IMR-90 (cell line): ENCODE measurements at regions not wholly inside any gene's neighbourhood (a gene's known extent, or its start where the extent isn't known, plus 50 kb on each side); places are given as distances from the start of the nearest gene placed in this dataset.

Source experiments
- CEBPB ChIP-seq: IDR thresholded peaks from 2 replicates; pipeline ENCODE4 v1.6.1; 2012; ENCODE audit warnings: low read depth, low read length, improper control_type of control experiment
- CHD1 ChIP-seq: IDR thresholded peaks from 2 replicates; pipeline ENCODE4 v1.6.1; 2012; ENCODE audit warnings: low read depth, low read length, improper control_type of control experiment
- CTCF ChIP-seq: conservative IDR thresholded peaks from 2 replicates; pipeline ENCODE4 v1.5.1; 2012; ENCODE audit warnings: mild to moderate bottlenecking, low read depth, low read length, improper control_type of control experiment
- FOS ChIP-seq: fragments of 150-350 bp; IDR thresholded peaks from 2 replicates; pipeline ENCODE4 v1.6.1; 2016; ENCODE audit warnings: low read depth, low read length
- NFE2L2 ChIP-seq: fragments of 150-350 bp; IDR thresholded peaks from 2 replicates; pipeline ENCODE4 v1.6.1; 2016; ENCODE audit warnings: low read depth, mild to moderate bottlenecking, low read length
- POLR2A ChIP-seq: IDR thresholded peaks from 2 replicates; pipeline ENCODE4 v1.6.1; 2012; ENCODE audit warnings: mild to moderate bottlenecking, low read depth, low read length
- RAD21 ChIP-seq: IDR thresholded peaks from 2 replicates; pipeline ENCODE4 v1.6.1; 2012; ENCODE audit warnings: low read length, improper control_type of control experiment
- RCOR1 ChIP-seq: IDR thresholded peaks from 2 replicates; pipeline ENCODE4 v1.6.1; 2012; ENCODE audit warnings: mild to moderate bottlenecking, low read length, improper control_type of control experiment; ENCODE audit not compliant: insufficient replicate concordance
- USF2 ChIP-seq: fragments of 150-350 bp; IDR thresholded peaks from 2 replicates; pipeline ENCODE4 v1.6.1; 2017; ENCODE audit warnings: mild to moderate bottlenecking, antibody characterized with exemption, low read length, low read depth

GRCh38 chr15:100783760-100784492, 95.7 kb upstream of the ALDH1A3 start:
- TF ChIP-seq CTCF = no peak
- TF ChIP-seq POLR2A = no peak
- no peak for TF ChIP-seq NFE2L2
- TF ChIP-seq USF2 = no peak
- TF ChIP-seq RCOR1 = no peak
- TF ChIP-seq CEBPB = no peak
- no peak for TF ChIP-seq FOS
- no peak for TF ChIP-seq RAD21
- TF ChIP-seq CHD1 = no peak
